ENCODE measurements at regions not wholly inside any gene's neighbourhood (a gene's known extent, or its start where the extent isn't known, plus 50 kb on each side); places are given as distances from the start of the nearest gene placed in this dataset.

DNA sequence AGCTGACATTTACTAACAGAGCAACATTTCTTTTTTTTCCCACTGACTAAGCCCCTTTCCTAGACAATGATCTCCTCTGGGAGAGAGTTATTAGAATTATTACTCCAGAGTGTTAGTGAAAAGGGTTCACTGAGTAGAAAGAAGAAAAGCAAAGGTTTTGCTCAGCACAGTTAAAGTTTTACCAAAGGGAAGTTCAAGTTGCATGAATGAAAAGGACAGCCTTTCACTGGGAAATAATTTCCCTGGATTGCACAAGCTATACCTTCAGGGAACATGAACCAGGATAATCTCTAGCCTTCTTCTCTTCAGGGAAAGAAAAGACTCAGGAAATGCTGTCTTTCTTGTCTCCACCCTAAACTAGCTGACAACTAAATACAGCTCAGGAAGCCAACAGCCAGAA is 71.4 kb upstream of the ESRRG start:
- Histone ChIP-seq H3K4me3 (no peak overlapping the region), H3K27ac (no peak overlapping the region)
- TF ChIP-seq, protein P1, sequence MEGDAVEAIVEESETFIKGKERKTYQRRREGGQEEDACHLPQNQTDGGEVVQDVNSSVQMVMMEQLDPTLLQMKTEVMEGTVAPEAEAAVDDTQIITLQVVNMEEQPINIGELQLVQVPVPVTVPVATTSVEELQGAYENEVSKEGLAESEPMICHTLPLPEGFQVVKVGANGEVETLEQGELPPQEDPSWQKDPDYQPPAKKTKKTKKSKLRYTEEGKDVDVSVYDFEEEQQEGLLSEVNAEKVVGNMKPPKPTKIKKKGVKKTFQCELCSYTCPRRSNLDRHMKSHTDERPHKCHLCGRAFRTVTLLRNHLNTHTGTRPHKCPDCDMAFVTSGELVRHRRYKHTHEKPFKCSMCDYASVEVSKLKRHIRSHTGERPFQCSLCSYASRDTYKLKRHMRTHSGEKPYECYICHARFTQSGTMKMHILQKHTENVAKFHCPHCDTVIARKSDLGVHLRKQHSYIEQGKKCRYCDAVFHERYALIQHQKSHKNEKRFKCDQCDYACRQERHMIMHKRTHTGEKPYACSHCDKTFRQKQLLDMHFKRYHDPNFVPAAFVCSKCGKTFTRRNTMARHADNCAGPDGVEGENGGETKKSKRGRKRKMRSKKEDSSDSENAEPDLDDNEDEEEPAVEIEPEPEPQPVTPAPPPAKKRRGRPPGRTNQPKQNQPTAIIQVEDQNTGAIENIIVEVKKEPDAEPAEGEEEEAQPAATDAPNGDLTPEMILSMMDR (IDR thresholded peaks at IDR 0.05): no peak
- DNase-seq (ENCODE audit: low spot score): no peak

DNA sequence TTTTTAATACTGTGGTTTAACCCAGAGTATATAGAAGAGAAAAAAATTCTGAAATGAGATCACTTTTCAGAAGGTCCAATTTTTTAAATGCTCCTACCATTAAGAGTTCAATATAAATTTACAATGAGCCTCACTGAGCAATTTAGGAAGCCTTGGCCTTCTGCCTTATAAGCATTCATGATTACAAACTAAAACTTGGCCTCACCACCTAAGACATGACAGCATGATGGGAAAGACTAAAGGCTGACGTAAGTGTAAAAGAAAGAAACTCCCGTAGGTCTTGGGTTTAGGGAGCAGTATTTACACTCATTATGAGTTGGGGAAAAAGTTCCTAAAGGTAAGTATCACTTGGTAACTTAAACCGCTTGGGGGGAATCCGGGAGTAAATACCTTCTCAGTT is 70.7 kb upstream of the ESRRG start:
- H3K27ac ChIP-seq: no peak overlapping the region
- DNase-seq (ENCODE audit: low spot score): no peak
- no peak overlapping the region for H3K4me3 ChIP-seq
- TF ChIP-seq, protein P1 (IDR thresholded peaks at IDR 0.05): no peak

DNA sequence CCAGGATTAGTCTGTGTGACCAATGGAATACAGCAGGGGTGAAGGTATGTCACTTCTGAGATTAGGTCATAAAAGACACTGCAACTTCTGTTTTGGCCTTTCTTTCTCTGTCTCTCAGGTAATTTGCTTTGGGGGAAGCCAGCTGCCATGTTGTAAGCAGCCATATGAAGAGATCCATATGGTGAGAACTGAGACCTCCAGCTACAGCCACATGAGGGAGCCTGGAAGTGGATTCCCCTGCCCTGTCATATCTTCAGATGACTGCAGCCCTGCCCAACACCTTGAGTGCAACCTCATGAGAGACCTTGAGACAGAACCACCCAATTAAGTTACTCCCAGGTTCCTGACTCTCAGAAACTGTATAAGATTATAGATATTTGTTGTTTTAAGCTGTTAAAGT is 70.1 kb upstream of the ESRRG start:
- Histone ChIP-seq H3K4me3 (no peak overlapping the region), H3K27ac (no peak overlapping the region)
- DNase-seq (ENCODE audit: low spot score): no peak
- TF ChIP-seq, protein P1 (IDR thresholded peaks at IDR 0.05): no peak

DNA sequence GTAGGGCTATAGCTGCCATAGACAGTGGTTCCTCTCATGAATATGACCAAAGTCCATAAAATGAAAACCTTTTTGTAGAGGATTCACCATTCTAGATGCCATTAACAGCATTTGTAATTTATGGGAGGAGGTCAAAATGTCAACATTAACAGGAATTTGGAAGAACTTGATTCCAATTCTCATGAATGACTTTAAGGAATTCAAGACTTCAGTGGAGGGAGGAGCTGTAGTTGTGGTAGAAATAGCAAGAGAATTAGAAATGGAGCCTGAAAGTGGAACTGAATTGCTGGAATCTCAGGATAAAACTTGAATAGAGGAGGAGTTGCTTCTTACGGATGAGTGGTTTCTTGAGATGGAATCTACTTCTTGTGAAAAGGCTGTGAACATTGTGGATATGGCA is 65.4 kb upstream of the ESRRG start:
- TF ChIP-seq, protein P1 (IDR thresholded peaks at IDR 0.05): no peak
- Histone ChIP-seq H3K27ac (no peak overlapping the region), H3K4me3 (no peak overlapping the region)
- DNase-seq (ENCODE audit: low spot score): no peak

DNA sequence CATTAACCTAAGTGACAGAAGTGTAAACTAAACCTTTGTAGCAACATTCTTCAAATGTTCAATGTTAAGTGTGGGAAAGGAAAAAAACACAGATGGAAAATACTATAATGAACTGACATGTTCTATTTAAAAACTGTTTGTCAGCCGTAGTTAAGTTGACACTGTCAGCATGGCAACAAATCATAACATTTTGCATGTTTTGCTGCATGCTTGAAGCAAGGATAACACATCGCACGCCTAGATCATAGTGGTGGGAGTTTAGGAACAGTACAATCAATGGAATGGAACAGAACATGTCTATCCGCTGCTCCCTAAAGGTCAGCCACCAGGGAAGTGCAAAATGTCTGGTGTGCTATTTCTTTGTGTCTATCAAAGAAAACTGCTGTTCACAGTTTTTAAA is 62.5 kb upstream of the ESRRG start:
- H3K4me3 ChIP-seq: peak overlapping the region; percentile 54
- TF ChIP-seq, protein P1 (IDR thresholded peaks at IDR 0.05): no peak
- DNase-seq (ENCODE audit: low spot score): no peak

DNA sequence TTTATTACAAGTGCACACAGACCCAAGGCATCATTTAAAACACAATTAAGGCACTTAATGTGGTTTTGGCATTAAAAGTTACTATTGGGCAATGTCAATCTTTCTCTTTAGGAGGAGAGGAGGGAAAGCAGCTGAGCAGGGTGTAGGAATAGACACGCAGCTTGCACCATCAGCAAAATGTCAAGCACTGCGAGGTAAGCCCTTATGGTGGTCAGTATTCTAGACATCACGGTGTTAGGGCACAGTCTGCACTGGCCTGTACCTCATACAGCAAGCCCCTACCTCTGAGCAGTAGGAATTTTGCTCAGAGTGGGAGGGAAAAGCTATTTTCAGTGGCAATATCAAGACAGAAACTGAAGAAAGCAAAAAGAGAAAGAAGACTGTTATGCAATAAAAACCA is 62.0 kb upstream of the ESRRG start:
- TF ChIP-seq, protein P1 (IDR thresholded peaks at IDR 0.05): no peak
- Histone ChIP-seq H3K27ac (peak overlapping the region in 1 of 2 donors; percentile 55), H3K4me3 (peak overlapping the region; percentile 54)
- no peak for DNase-seq (ENCODE audit: low spot score)

More for the DNA sequence above, 62.5 kb upstream of the ESRRG start:
- peak overlapping the region in 1 of 2 donors; percentile 55 for H3K27ac ChIP-seq

DNA sequence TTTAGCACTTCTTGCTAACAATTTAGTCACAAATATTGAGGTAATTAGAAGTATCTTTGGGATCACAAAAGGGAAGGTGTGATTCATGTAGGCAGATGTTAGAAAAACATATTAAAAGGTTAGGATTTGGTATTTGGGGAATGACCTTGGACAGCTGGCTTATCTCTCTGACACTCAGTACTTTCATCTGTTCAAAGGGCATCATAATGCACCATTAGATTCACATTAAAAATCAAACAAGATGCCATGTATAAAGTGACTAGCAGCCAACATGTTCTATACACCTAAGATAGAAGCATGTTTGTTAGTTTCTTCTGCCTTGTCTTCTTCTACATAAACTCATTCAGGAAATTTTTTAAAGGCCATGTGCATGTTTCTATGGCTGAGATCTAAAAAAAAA is 56.5 kb upstream of the ESRRG start:
- no peak for DNase-seq (ENCODE audit: low spot score)
- Histone ChIP-seq H3K27ac (no peak overlapping the region), H3K4me3 (no peak overlapping the region)
- TF ChIP-seq, protein P1 (IDR thresholded peaks at IDR 0.05): no peak
